Ovary (tissue), 7 donors: ENCODE measurements at regions not wholly inside any gene's neighbourhood (a gene's known extent, or its start where the extent isn't known, plus 50 kb on each side); places are given as distances from the start of the nearest gene placed in this dataset.

Source experiments
- DNase-seq, 5 donors: peaks; one replicate each; pipeline ENCODE4 v3.0.0-alpha.2; 2019 to 2020
- H3K27ac ChIP-seq, 2 donors: fragments of 200-600 bp; one replicate each; pipeline versions ENCODE4 v1.5.1 to v1.8.0; 2019 to 2022
- H3K27me3 ChIP-seq: fragments of 200-600 bp; one replicate; pipeline ENCODE4 v1.8.0; 2022
- H3K36me3 ChIP-seq: fragments of 200-600 bp; sonication (generic); one replicate; pipeline ENCODE4 v1.5.1; 2019
- H3K4me1 ChIP-seq: one replicate; pipeline ENCODE4 v1.8.1; 2013; ENCODE audit warnings: mild to moderate bottlenecking, moderate library complexity; ENCODE audit not compliant: insufficient read depth
- H3K4me3 ChIP-seq: fragments of 200-600 bp; sonication (generic); one replicate; pipeline ENCODE4 v1.5.1; 2017
- H3K9me3 ChIP-seq, 2 donors: fragments of 200-600 bp in 1 of 2; sonication (generic) in 1 of 2; one replicate each; pipeline versions ENCODE4 v1.5.1 to v1.8.1; 2013 to 2019; ENCODE audit warnings: mild to moderate bottlenecking in 1 of 2, moderate library complexity in 1 of 2
- CTCF ChIP-seq, 3 donors: fragments of 450-650 bp in 2 of 3; fragments of 200-600 bp in 1 of 3; IDR thresholded peaks; one replicate each; pipeline versions ENCODE4 v1.5.1 to v1.8.0; 2016 to 2022; ENCODE audit warnings: antibody characterized with exemption in 3 of 3, mild to moderate bottlenecking in 1 of 3
- EP300 ChIP-seq: sonication (generic); formaldehyde crosslinking; IDR thresholded peaks from one replicate; pipeline ENCODE4 v1.6.1; 2017; ENCODE audit warnings: antibody characterized with exemption
- POLR2A ChIP-seq: fragments of 450-650 bp; IDR thresholded peaks from one replicate; pipeline ENCODE4 v1.6.1; 2017; ENCODE audit warnings: antibody characterized with exemption, mild to moderate bottlenecking, moderate library complexity
- WGBS, 3 donors: extraction: QIAGEN DNeasy Blood & Tissue Kit in 1 of 3; methylation state at CpG; one replicate each; pipeline versions ENCODE4 v1.1.5 to v1.1.7; 2013 to 2017; 5-methylcytosine and 5-hydroxymethylcytosine counted together
- intact Hi-C, 4 donors: fragments of 100-400 bp; cut with DNase I; formaldehyde crosslinking; loops; one replicate each; pipeline versions ENCODE4 v1.11.0 to v1.15.1; 2022 to 2023
- donor health status: DM: no; HTN: no; CAD: no; lungs with moderate emphysema.
- donor health status: DM: no; HTN: no; CAD: no.
- donor health status: Bipolar disorder and iron deficiency.
- donor health status: DM: no; HTN: no; CAD: no.
- donor health status: DM: yes; HTN: yes; CAD: no.

DNA sequence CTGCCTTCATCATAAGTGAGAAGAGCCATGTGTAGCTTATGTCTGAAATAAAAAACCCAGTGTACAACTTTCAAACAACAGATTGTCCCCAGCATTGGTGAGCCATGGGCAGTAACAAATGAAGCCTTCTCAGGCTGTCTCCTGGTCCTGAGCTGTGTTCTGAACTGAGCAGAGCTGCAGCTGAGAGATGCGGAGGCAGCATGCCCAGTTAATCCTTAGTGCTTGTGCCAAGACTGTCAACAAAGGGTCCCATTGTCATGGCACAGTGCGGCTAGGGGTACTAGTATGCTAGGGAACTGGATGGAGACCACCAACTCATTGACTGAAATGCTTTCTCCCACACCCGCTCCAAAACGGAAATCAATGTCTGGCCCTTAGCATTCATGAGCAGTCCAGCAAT is 154.3 kb downstream of the RMST start:
- WGBS, 3 donors = 70 to 76% (median 71%) methylated on average over 4 of the region's 4 CpGs
- H3K4me3 ChIP-seq = no peak overlapping the region
- H3K36me3 ChIP-seq = no peaks in the 10 kb centered on the region
- H3K4me1 ChIP-seq = no peaks in the 10 kb centered on the region
- DNase-seq = no peak
- intact Hi-C loops = no loop called here
- no peaks in the 10 kb centered on the region for H3K27me3 ChIP-seq
- H3K9me3 ChIP-seq = no peaks in the 10 kb centered on the region
- no peak overlapping the region for H3K27ac ChIP-seq
- TF ChIP-seq CTCF (IDR thresholded peaks at IDR 0.05) = no peak
- TF ChIP-seq POLR2A = no peak
- no peak for TF ChIP-seq EP300

DNA sequence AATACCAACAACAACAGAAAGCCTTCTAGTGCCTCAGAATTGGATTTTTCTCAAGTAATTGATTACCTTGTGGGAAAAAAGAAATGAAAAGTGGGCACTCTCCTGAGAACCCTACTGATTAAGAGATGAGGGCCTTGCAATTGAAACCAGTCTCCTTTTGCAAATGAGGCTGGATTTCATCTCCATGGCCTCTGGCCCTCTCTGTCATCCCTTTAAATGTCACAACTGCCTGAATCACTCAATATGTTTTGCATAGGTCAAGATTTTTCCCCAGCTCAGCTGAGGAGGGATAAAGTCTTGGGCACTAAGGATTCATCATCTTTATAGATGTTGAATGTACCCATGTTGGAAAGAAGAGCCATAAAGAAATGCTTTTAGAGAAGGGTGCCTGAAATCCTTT is 166.4 kb downstream of the RMST start:
- H3K4me1 ChIP-seq = no peaks in the 10 kb centered on the region

DNA sequence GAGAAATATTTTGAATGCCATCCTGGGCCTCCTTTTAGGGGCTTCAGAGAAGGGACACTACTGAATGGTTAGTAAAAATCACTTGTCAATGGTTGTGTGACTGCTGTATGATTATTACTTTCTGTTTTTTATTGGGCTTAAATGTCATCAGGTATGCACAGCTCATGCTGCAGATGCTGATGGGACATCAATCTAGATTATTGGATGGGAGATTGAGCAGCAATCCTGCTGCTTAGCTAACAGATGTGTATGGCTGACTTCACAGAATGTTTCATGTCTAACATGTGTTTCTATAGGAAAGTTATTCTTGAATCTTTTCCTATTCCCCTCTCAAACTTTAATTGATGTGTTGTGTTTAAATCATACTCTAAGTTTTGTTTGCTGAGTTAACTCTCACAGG is 166.8 kb downstream of the RMST start:
- no peaks in the 10 kb centered on the region for H3K36me3 ChIP-seq
- H3K27ac ChIP-seq = no peak overlapping the region
- TF ChIP-seq POLR2A (no peak), CTCF (IDR thresholded peaks at IDR 0.05) (no peak), EP300 (no peak)
- no peak overlapping the region for H3K4me3 ChIP-seq
- H3K9me3 ChIP-seq = no peaks in the 10 kb centered on the region
- intact Hi-C loops = no loop called here
- no peak for DNase-seq
- H3K4me1 ChIP-seq = no peaks in the 10 kb centered on the region
- no peaks in the 10 kb centered on the region for H3K27me3 ChIP-seq

More for the DNA sequence above, 166.4 kb downstream of the RMST start:
- Histone ChIP-seq H3K4me3 (no peak overlapping the region), H3K36me3 (no peaks in the 10 kb centered on the region), H3K9me3 (no peaks in the 10 kb centered on the region), H3K27me3 (no peaks in the 10 kb centered on the region), H3K27ac (no peak overlapping the region)
- DNase-seq = no peak
- TF ChIP-seq POLR2A = no peak
- no peak for TF ChIP-seq CTCF (IDR thresholded peaks at IDR 0.05)
- TF ChIP-seq EP300 = no peak
- intact Hi-C loops = no loop called here

DNA sequence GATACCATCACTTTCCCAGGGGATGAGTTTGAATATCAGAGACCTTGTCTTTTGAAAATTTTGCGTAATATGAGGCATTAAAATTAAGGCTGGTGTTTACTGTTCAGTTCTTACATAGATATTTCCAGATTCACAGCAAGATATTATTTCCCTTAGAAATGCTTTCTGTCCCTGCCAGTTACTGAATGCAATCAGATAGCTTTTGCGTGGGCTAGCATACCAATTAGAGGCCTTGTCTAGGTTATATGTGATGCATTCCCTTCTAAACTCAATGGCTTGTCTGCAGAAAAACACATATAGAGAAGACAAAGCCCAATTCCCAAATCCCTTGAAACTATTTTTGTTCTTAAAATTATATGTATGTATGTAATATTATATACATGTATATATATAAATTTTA is 167.8 kb downstream of the RMST start:
- H3K4me3 ChIP-seq = no peak overlapping the region
- H3K4me1 ChIP-seq = no peaks in the 10 kb centered on the region
- no peak overlapping the region for H3K27ac ChIP-seq
- no peaks in the 10 kb centered on the region for H3K9me3 ChIP-seq
- H3K27me3 ChIP-seq = no peaks in the 10 kb centered on the region
- no peaks in the 10 kb centered on the region for H3K36me3 ChIP-seq
- TF ChIP-seq POLR2A = no peak
- TF ChIP-seq EP300 = no peak
- TF ChIP-seq CTCF (IDR thresholded peaks at IDR 0.05) = no peak
- intact Hi-C loops = no loop called here
- WGBS, 3 donors = 74 to 76% (median 74%) methylated on average over 2 of the region's 2 CpGs
- no peak for DNase-seq

DNA sequence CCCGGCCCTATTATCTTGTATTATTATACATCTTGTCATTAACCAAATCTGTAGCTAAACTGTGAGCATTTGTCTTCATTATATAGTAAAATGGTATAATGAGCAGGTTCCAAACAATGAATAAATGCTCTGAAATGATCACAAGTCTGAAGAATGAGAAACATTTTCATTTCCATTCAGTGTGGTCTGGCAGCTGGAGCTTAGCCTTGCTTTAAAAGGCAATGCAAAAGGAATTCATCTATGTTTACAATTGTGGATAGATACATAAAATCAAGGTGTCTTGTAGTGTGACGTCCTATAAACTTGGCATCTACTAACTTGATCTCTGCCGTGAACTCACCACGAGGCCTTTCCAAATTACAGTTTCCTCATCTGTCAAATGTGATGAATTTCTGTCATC is 168.3 kb downstream of the RMST start:
- no peaks in the 10 kb centered on the region for H3K9me3 ChIP-seq
- H3K4me1 ChIP-seq = no peaks in the 10 kb centered on the region
- TF ChIP-seq POLR2A (no peak), CTCF (IDR thresholded peaks at IDR 0.05) (no peak), EP300 (no peak)
- WGBS, 3 donors = 11 to 37% (median 20%) methylated on average over 4 of the region's 4 CpGs
- intact Hi-C loops = no loop called here
- no peak overlapping the region for H3K4me3 ChIP-seq
- H3K36me3 ChIP-seq = no peaks in the 10 kb centered on the region
- no peak for DNase-seq
- H3K27ac ChIP-seq = no peak overlapping the region
- H3K27me3 ChIP-seq = no peaks in the 10 kb centered on the region
